ENCODE measurements at regions not wholly inside any gene's neighbourhood (a gene's known extent, or its start where the extent isn't known, plus 50 kb on each side); places are given as distances from the start of the nearest gene placed in this dataset.

GRCh38 chr3:105274536-105274935 lies 92.2 kb upstream of the ALCAM start (continued):
- TF ChIP-seq CTCF (IDR thresholded peaks at IDR 0.05) = no peak

GRCh38 chr3:105274958-105275357 lies 91.8 kb upstream of the ALCAM start:
- FAIRE-seq (no peak), ATAC-seq (peak; percentile 93 to 94), DNase-seq (ENCODE audit: low read depth in 1 of 2, low spot score in 1 of 2) (peak in 1 of 2 experiments; percentile 79)
- peaks cover 20% of the 10 kb centered on the region for H3K4me1 ChIP-seq
- H3K4me2 ChIP-seq = peak overlapping the region; percentile 65
- CTCF ChIA-PET = interaction anchor here (0.7 kb wide), 1 partner anchor 93 kb away, joined by 3 read pairs; no protein-coding TSS in a partner anchor
- H3K27ac ChIP-seq = peak overlapping the region; percentile 69 to 70
- H3K4me3 ChIP-seq = no peak overlapping the region
- TF ChIP-seq EP300 (IDR thresholded peaks at IDR 0.05) (peak; percentile 45 to 57; a peak in 2 of 5 replicates), TFCP2L1 (CRISPR knock-in tag; IDR thresholded peaks at IDR 0.05) (no peak), BCL3 (IDR thresholded peaks at IDR 0.05) (0 out of 3 replicates have a peak, but pooled peaks have one; percentile 69), PBX3 (IDR thresholded peaks at IDR 0.05) (no peak), POLR2AphosphoS2 (conservative IDR thresholded peaks at IDR 0.05; ENCODE audit: low read length) (no peak), JUNB (IDR thresholded peaks at IDR 0.05) (peak; percentile 79), JUN (IDR thresholded peaks at IDR 0.05) (peak in 1 of 2 experiments; percentile 67; a peak in 1 of 5 replicates), HOXB5 (CRISPR knock-in tag; IDR thresholded peaks at IDR 0.05) (no peak), FOXS1 (CRISPR knock-in tag; IDR thresholded peaks at IDR 0.05) (no peak), GATA3 (IDR thresholded peaks at IDR 0.05; ENCODE audit: borderline replicate concordance) (peak; percentile 58; the same call in 1 of the 2 replicates), SMC3 (IDR thresholded peaks at IDR 0.05) (0 out of 3 replicates have a peak, but pooled peaks have one; percentile 8), RAD21 (conservative IDR thresholded peaks at IDR 0.05 in 1 of 2, IDR thresholded peaks at IDR 0.05 in 1 of 2) (peak in 1 of 2 experiments; percentile 34; a peak in 1 of 5 replicates), CEBPB (IDR thresholded peaks at IDR 0.05) (peak; percentile 66 to 69; a peak in 3 of 4 replicates), ZNF302 (CRISPR knock-in tag; IDR thresholded peaks at IDR 0.05) (no peak), FOSL2 (IDR thresholded peaks at IDR 0.05) (peak; percentile 37; the same call in 1 of the 2 replicates), FOSL2 (CRISPR knock-in tag; IDR thresholded peaks at IDR 0.05) (peak; percentile 76), ESRRA (IDR thresholded peaks at IDR 0.05; ENCODE audit: borderline replicate concordance, low read length) (no peak), POLR2A (IDR thresholded peaks at IDR 0.05; ENCODE audit: low read length) (no peak), MAFK (IDR thresholded peaks at IDR 0.05; ENCODE audit: partially characterized antibody) (no peak)
- POLR2A ChIA-PET = no interaction called here
- H3K9me3 ChIP-seq = no peaks in the 10 kb centered on the region

GRCh38 chr3:105277656-105278055 lies 89.1 kb upstream of the ALCAM start:
- Histone ChIP-seq H3K9me3 (no peaks in the 10 kb centered on the region), H3K27ac (no peak overlapping the region), H3K4me2 (no peak overlapping the region), H3K4me1 (peaks cover 20% of the 10 kb centered on the region), H3K4me3 (no peak overlapping the region)
- DNase-seq (ENCODE audit: low read depth in 1 of 2, low spot score in 1 of 2) (no peak), ATAC-seq (no peak), FAIRE-seq (no peak)
- POLR2A ChIA-PET = no interaction called here
- TF ChIP-seq PHF8 (IDR thresholded peaks at IDR 0.05; ENCODE audit: borderline replicate concordance, low read depth) (no peak), GATA3 (IDR thresholded peaks at IDR 0.05; ENCODE audit: borderline replicate concordance) (no peak), KDM5A (IDR thresholded peaks at IDR 0.05) (no peak), NFE2L2 (conservative IDR thresholded peaks at IDR 0.05; ENCODE audit: low read length) (no peak), POLR2A (IDR thresholded peaks at IDR 0.05; ENCODE audit: low read length) (no peak)
- CTCF ChIA-PET = no interaction called here
- WGBS (ENCODE audit: missing lambda C conversion rate) = 62% methylated on average over 3 of the region's 3 CpGs

Data from A549 (cell line).